Endothelial cell of umbilical vein (primary cell): ENCODE measurements at regions not wholly inside any gene's neighbourhood (a gene's known extent, or its start where the extent isn't known, plus 50 kb on each side); places are given as distances from the start of the nearest gene placed in this dataset.

Source experiments
- BruUV-seq: library from RNA; stranded (reverse); fragments of 400-500 nt; replicated peaks from 2 replicates; lab custom pipeline; 2021; lab: Mats Ljungman, UMichigan
- CTCF ChIA-PET: fragments of 300-600, 350-600 bp; sonication (Branson Sonifier 250); formaldehyde crosslinking; loops from one replicate; lab custom pipeline; 2021; ENCODE audit warnings: antibody characterized with exemption, inconsistent platforms; lab: Charles Lee
- POLR2A ChIA-PET: fragments of 300-600, 350-600 bp; sonication (Branson Sonifier 250); formaldehyde crosslinking; loops from one replicate; lab custom pipeline; 2021; ENCODE audit warnings: antibody characterized with exemption, inconsistent platforms; lab: Charles Lee
- DNase-seq: peaks from one replicate; pipeline ENCODE4 v3.0.0-alpha.2; 2011; ENCODE audit warnings: low read depth, low spot score
- FAIRE-seq: peaks from 2 replicates; lab custom pipeline; 2011; peaks lifted over from hg19 to GRCh38; lab: Jason Lieb, UNC
- H2AFZ ChIP-seq: 2 replicates; pipeline ENCODE4 v1.6.0; 2012; ENCODE audit warnings: low read depth, low read length, control low read depth, inconsistent platforms
- H3K27ac ChIP-seq: 2 replicates; pipeline ENCODE4 v1.5.1; 2011; ENCODE audit warnings: low read depth, mild to moderate bottlenecking, control low read depth, low read length, moderate library complexity; ENCODE audit not compliant: insufficient read depth
- H3K27me3 ChIP-seq, 2 experiments: 2 replicates each; pipeline versions ENCODE4 v1.6.0 to v1.6.1; 2011; ENCODE audit warnings: low read length in 2 of 2, mixed read lengths in 1 of 2; ENCODE audit not compliant: control insufficient read depth in 2 of 2, insufficient read depth in 2 of 2
- H3K36me3 ChIP-seq, 2 experiments: 2 replicates in 1 of 2; 3 replicates in 1 of 2; pipeline ENCODE4 v1.5.1; 2011; ENCODE audit warnings: low read length in 2 of 2, mild to moderate bottlenecking in 1 of 2, moderate library complexity in 1 of 2; ENCODE audit not compliant: control insufficient read depth in 2 of 2, insufficient read depth in 2 of 2; ENCODE audit errors: extremely low read depth in 1 of 2
- H3K4me1 ChIP-seq: 3 replicates; pipeline ENCODE4 v1.5.1; 2011; ENCODE audit warnings: mild to moderate bottlenecking, low read length; ENCODE audit not compliant: control insufficient read depth, insufficient read depth; ENCODE audit errors: extremely low read depth
- H3K4me2 ChIP-seq: 2 replicates; pipeline ENCODE4 v1.6.1; 2011; ENCODE audit warnings: low read length, control low read depth, mixed read lengths; ENCODE audit not compliant: insufficient read depth
- H3K4me3 ChIP-seq, 3 experiments: fragments of 200-600 bp in 1 of 3; sonication (generic), shearing (Covaris generic) in 1 of 3; replicated peaks in 1 of 3; 2 replicates each; pipeline ENCODE4 v1.5.1; 2011 to 2016; ENCODE audit warnings: control low read depth in 3 of 3, low read length in 3 of 3, mild to moderate bottlenecking in 2 of 3, inconsistent platforms in 1 of 3, low read depth in 1 of 3, moderate library complexity in 1 of 3; ENCODE audit not compliant: insufficient read depth in 1 of 3
- H3K79me2 ChIP-seq: 2 replicates; pipeline ENCODE4 v1.6.0; 2012; ENCODE audit warnings: low read length, inconsistent platforms; ENCODE audit not compliant: control insufficient read depth, insufficient read depth
- H3K9ac ChIP-seq: replicated peaks from 2 replicates; pipeline ENCODE3; 2011; ENCODE audit warnings: low read length, control low read depth; ENCODE audit not compliant: insufficient read depth; ENCODE audit errors: extremely low read depth
- H3K9me1 ChIP-seq: replicated peaks from 3 replicates; pipeline ENCODE4 v1.6.0; 2011; ENCODE audit warnings: mild to moderate bottlenecking, low read length; ENCODE audit not compliant: control insufficient read depth, insufficient read depth; ENCODE audit errors: extremely low read depth
- H3K9me3 ChIP-seq: replicated peaks from 2 replicates; pipeline ENCODE4 v1.5.1; 2012; ENCODE audit warnings: low read length, inconsistent platforms; ENCODE audit not compliant: control insufficient read depth, insufficient read depth
- H4K20me1 ChIP-seq: replicated peaks from 2 replicates; pipeline ENCODE3; 2011; ENCODE audit warnings: mild to moderate bottlenecking, low read length; ENCODE audit not compliant: control insufficient read depth, insufficient read depth; ENCODE audit errors: extremely low read depth
- GATA2 ChIP-seq: IDR thresholded peaks from 2 replicates; pipeline ENCODE4 v1.7.0; 2011; ENCODE audit warnings: low read depth, mild to moderate bottlenecking, moderate library complexity, mixed read lengths, low read length; ENCODE audit not compliant: insufficient read length, insufficient read depth
- JUN ChIP-seq: IDR thresholded peaks from 2 replicates; pipeline ENCODE4 v1.6.1; 2011; ENCODE audit warnings: borderline replicate concordance, low read depth; ENCODE audit not compliant: insufficient read length, insufficient read depth
- MYC ChIP-seq: IDR thresholded peaks from one replicate; pipeline ENCODE4 v1.6.1; 2011; ENCODE audit warnings: mild to moderate bottlenecking, low read depth, low read length
- POLR2A ChIP-seq: IDR thresholded peaks from 2 replicates; pipeline ENCODE4 v1.6.1; 2012; ENCODE audit warnings: low read depth, mild to moderate bottlenecking, control low read depth, low read length
- POLR2AphosphoS5 ChIP-seq: IDR thresholded peaks from 2 replicates; pipeline ENCODE4 v1.6.1; 2012; ENCODE audit warnings: low read depth, mild to moderate bottlenecking, control low read depth, low read length, moderate library complexity; ENCODE audit not compliant: insufficient read depth
- dilution Hi-C: fragments of 300-500 bp; cut with MboI; formaldehyde crosslinking; loops from one replicate; pipeline ENCODE4 v1.15.0; 2019; ENCODE audit warnings: low sequenced_read_pairs; ENCODE audit not compliant: extremely low pct_ligation_motif_present
- intact Hi-C: fragments of 100-400 bp; cut with micrococcal nuclease; formaldehyde crosslinking; loops from one replicate; pipeline ENCODE4 v1.10.0; 2022
- TF ChIP-seq, protein P1 (sequence below): IDR thresholded peaks from 2 replicates; pipeline ENCODE4 v1.6.1; 2011; ENCODE audit not compliant: insufficient read depth, insufficient read length
- TF ChIP-seq, protein P2 (sequence below), 2 donors: IDR thresholded peaks; 1 replicate in 1 of 2; 2 replicates in 1 of 2; pipeline ENCODE4 v1.5.1; 2011; ENCODE audit warnings: low read length in 2 of 2, mild to moderate bottlenecking in 2 of 2, moderate library complexity in 2 of 2, control low read depth in 1 of 2, inconsistent platforms in 1 of 2, low read depth in 1 of 2; ENCODE audit not compliant: insufficient read depth in 1 of 2; ENCODE audit errors: extremely low read depth in 1 of 2

DNA sequence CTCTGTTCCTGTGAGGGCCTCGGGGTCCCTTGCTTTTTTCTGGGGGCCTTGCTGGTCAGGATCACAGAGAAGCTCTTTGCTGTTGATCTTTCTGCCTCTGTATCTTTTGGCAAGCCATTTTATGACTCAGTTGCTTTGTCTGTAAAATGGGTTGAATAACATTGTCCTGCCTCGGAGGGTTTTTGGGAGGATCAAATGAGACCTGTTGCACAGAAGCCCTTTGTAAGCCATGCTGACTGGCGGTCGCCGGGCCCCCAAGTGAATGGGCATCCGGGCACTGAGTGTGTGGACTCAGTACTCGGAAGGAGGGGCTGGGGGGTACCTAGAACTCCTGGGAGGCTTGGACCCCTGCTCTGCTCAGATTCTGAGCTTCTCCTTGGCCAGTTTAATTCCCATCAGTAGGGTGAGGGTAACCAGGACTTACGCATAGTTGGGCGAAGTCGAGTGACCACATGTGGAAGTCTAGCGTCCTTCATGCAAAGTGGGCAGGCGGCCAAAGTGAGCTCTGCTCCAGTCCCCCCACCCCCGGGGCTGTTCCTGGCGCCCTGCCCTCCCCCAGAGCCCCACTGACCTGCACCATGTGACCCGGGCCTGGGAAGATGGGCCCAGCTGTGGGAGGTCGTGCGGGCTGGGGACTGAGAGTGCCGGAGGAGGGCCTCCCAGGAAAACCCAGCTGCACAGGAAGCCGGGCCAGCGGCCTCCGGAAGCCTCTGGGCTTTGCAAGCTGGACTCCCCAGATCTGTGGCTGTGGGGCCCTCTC lies 284.0 kb downstream of the SEC14L1 start:
- H3K9me1 ChIP-seq = no peaks in the 10 kb centered on the region
- no peaks in the 10 kb centered on the region for H3K79me2 ChIP-seq
- H3K36me3 ChIP-seq = no peaks in the 10 kb centered on the region
- POLR2A ChIA-PET = no interaction called here
- CTCF ChIA-PET = interaction anchor here (0.6 to 9.9 kb wide), 15 partner anchors 11 to 336 kb away, joined by 3 to 128 read pairs (median 5); no protein-coding TSS in a partner anchor
- H4K20me1 ChIP-seq = no peaks in the 10 kb centered on the region
- peak overlapping the region; percentile 40 for H3K27ac ChIP-seq
- no peaks in the 10 kb centered on the region for H3K9me3 ChIP-seq
- peak; percentile 72 for DNase-seq
- no TSS peak for BruUV-seq
- intact Hi-C loops = loop anchor here (2.0 kb wide), 2 partner anchors 20 to 36 kb away; no protein-coding TSS in a partner anchor
- dilution Hi-C loops = no loop called here
- no peak overlapping the region for H3K9ac ChIP-seq
- TF ChIP-seq POLR2AphosphoS5 (peak; percentile 61), POLR2A (no peak)
- H3K27me3 ChIP-seq = no peaks in the 10 kb centered on the region
- peaks cover 46% of the 10 kb centered on the region for H3K4me1 ChIP-seq
- no peak overlapping the region for H3K4me3 ChIP-seq
- peak; percentile 78 for FAIRE-seq
- no peak overlapping the region for H2AFZ ChIP-seq
- no peak overlapping the region for H3K4me2 ChIP-seq

DNA sequence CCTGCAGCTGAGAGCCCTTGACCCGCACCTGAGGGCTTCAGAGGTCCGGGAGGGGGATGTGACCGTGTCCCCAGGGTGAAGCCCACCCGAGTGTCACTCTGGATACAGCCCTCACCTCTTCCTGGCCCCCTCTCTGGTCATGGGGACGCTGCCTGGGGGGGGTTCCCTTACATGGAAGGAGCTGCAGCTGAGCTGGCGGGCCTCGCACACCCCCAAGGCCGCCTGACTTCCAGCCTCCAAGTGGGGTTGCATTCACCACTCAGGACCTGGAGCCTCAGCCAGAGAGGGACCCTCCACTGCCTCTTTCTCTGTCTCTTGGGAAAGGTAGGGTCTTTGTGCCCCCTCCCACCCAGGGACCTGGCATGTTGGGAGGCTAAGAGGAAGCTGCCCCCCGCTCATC lies 284.6 kb downstream of the SEC14L1 start:
- dilution Hi-C loops = no loop called here
- no peaks in the 10 kb centered on the region for H3K9me3 ChIP-seq
- no peaks in the 10 kb centered on the region for H3K36me3 ChIP-seq
- no peak overlapping the region for H2AFZ ChIP-seq
- no TSS peak for BruUV-seq
- FAIRE-seq (no peak), DNase-seq (no peak)
- no peak overlapping the region for H3K4me2 ChIP-seq
- ChIA-PET POLR2A (no interaction called here), CTCF (interaction anchor here (0.8 to 9.9 kb wide), 13 partner anchors 11 to 337 kb away, joined by 3 to 128 read pairs (median 5); no protein-coding TSS in a partner anchor)
- H3K4me3 ChIP-seq = no peak overlapping the region
- intact Hi-C loops = loop anchor here (2.0 kb wide), 2 partner anchors 21 to 37 kb away; no protein-coding TSS in a partner anchor
- H3K9ac ChIP-seq = no peak overlapping the region
- H3K4me1 ChIP-seq = peaks cover 51% of the 10 kb centered on the region
- H3K9me1 ChIP-seq = no peaks in the 10 kb centered on the region
- H3K79me2 ChIP-seq = no peaks in the 10 kb centered on the region
- TF ChIP-seq, protein P1, sequence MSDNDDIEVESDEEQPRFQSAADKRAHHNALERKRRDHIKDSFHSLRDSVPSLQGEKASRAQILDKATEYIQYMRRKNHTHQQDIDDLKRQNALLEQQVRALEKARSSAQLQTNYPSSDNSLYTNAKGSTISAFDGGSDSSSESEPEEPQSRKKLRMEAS = no peak
- TF ChIP-seq POLR2AphosphoS5 (no peak), MYC (no peak), JUN (no peak), GATA2 (no peak)
- TF ChIP-seq, protein P2, sequence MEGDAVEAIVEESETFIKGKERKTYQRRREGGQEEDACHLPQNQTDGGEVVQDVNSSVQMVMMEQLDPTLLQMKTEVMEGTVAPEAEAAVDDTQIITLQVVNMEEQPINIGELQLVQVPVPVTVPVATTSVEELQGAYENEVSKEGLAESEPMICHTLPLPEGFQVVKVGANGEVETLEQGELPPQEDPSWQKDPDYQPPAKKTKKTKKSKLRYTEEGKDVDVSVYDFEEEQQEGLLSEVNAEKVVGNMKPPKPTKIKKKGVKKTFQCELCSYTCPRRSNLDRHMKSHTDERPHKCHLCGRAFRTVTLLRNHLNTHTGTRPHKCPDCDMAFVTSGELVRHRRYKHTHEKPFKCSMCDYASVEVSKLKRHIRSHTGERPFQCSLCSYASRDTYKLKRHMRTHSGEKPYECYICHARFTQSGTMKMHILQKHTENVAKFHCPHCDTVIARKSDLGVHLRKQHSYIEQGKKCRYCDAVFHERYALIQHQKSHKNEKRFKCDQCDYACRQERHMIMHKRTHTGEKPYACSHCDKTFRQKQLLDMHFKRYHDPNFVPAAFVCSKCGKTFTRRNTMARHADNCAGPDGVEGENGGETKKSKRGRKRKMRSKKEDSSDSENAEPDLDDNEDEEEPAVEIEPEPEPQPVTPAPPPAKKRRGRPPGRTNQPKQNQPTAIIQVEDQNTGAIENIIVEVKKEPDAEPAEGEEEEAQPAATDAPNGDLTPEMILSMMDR (IDR thresholded peaks at IDR 0.05; ENCODE audit: extremely low read depth in 1 of 2, insufficient read depth in 1 of 2, low read depth in 1 of 2, low read length in 2 of 2) = no peak
- no peak overlapping the region for H3K27ac ChIP-seq
- no peaks in the 10 kb centered on the region for H3K27me3 ChIP-seq
- no peaks in the 10 kb centered on the region for H4K20me1 ChIP-seq
